Renal cortex interstitium (tissue), 11 donors: ENCODE measurements at regions not wholly inside any gene's neighbourhood (a gene's known extent, or its start where the extent isn't known, plus 50 kb on each side); places are given as distances from the start of the nearest gene placed in this dataset.

ENCODE experiments used
- DNase-seq, 11 donors: peaks; one replicate each; pipeline ENCODE4 v3.0.0-alpha.2; 2013; ENCODE audit warnings: low read depth in 9 of 11, low spot score in 4 of 11; ENCODE audit errors: extremely low read depth in 1 of 11

GRCh38 chr12:84357314-84357713 lies 555.3 kb downstream of the SLC6A15 start:
- DNase-seq, result no peak

- DNase-seq, result no peak
Measured at GRCh38 chr12:84356224-84356623, 556.4 kb downstream of the SLC6A15 start.

- DNase-seq, result no peak
Measured at GRCh38 chr12:84355561-84355960, 557.0 kb downstream of the SLC6A15 start.

- no peak for DNase-seq
Measured at GRCh38 chr12:84348582-84348981, 564.0 kb downstream of the SLC6A15 start.

- DNase-seq, result no peak
Measured at GRCh38 chr12:84341467-84342193, 571.0 kb downstream of the SLC6A15 start.

DNA sequence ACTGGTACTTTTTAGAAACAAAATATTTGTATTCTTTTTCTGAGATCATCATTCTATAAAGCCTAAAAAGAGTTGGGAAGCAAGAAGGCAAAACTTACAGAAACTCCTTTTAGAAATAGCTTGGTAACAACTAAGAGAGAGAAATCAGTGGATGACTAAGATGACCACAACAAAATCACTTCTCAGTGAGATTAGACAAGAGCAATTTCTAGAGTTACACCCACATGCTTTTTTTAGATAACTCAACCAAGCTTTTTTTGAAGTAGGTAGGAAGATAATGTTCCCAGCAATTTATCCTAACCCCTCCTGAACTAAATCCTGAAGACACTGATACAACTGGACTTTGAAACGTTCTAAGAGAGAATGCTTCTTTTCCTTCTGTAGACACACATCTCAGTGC lies 576.4 kb downstream of the SLC6A15 start:
- no peak for DNase-seq

GRCh38 chr12:84329938-84330337 lies 582.7 kb downstream of the SLC6A15 start:
- peak; percentile 5 to 53 (median 22) for DNase-seq

DNA sequence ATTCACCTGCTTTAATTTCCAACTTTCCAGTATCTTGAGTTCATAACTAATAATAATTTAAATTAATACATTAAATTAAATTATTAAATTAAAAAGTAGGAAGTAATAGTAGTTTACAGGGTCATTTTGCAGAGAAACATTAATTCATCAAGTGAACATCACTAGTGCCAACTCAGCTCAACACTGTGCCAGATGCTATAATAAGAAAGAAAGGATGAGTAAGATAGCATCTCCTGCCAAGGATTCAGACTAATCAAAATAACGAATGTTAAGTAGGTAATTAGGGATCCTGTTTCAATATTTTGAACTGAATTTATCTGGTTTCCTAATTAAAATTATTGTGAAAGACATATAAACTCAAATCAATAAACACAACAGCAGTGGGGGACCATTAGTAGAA lies 596.7 kb downstream of the SLC6A15 start:
- no peak for DNase-seq

- no peak for DNase-seq
Measured at GRCh38 chr12:84313323-84313675, 599.3 kb downstream of the SLC6A15 start.

- DNase-seq, result no peak
Measured at GRCh38 chr12:84308211-84308610, 604.4 kb downstream of the SLC6A15 start.

- no peak for DNase-seq
Measured at GRCh38 chr12:84305144-84305543, 607.5 kb downstream of the SLC6A15 start.

DNA sequence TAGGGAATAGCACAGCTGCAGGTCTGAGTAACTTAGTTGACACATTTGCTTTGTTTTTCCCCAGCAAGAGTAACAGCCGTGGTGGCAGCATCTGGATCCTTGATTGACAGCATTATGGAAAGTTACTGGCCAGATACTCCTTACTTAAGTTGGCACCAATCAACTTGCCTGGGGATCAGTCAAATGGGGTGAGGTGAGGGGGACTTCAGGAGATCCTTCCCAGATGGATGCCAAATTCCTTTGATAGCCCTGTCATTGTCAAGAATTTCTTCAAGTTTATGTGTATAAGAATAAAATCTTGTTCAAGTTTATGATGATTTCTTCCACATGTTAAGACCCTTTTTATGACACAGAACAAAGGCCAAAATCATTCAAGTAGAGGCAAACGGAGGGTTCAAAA lies 618.4 kb downstream of the SLC6A15 start:
- DNase-seq, result peak in 8 of 11 donors; percentile 4 to 43 (median 15)

- no peak for DNase-seq
Measured at GRCh38 chr12:84290168-84290567, 622.4 kb downstream of the SLC6A15 start.

GRCh38 chr12:84277986-84278385 lies 634.6 kb downstream of the SLC6A15 start:
- DNase-seq, result no peak

GRCh38 chr12:84276215-84276614 lies 636.4 kb downstream of the SLC6A15 start:
- DNase-seq, result no peak

- DNase-seq, result no peak
Measured at GRCh38 chr12:84272324-84272723, 640.3 kb downstream of the SLC6A15 start.

- DNase-seq, result no peak
Measured at GRCh38 chr12:84270470-84271140, 642.0 kb downstream of the SLC6A15 start.

DNA sequence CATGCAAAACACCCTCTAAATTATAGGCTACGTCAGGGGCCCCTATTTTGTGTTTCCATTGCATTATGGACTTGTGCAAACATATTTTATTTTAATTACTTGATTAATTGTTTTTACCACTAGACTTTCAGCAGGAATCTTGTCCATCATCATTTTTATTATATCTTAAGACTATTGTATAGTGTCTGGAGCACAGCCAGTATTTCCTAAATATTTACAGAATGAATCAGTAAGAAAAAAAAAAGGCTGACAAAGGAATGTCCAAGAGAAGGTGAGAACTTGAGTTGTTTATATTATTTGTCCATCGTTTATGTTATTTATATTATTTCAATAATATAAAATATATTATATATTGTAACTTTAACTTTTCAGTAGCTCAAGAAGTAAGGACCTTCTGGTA lies 664.7 kb downstream of the SLC6A15 start:
- no peak for DNase-seq

DNA sequence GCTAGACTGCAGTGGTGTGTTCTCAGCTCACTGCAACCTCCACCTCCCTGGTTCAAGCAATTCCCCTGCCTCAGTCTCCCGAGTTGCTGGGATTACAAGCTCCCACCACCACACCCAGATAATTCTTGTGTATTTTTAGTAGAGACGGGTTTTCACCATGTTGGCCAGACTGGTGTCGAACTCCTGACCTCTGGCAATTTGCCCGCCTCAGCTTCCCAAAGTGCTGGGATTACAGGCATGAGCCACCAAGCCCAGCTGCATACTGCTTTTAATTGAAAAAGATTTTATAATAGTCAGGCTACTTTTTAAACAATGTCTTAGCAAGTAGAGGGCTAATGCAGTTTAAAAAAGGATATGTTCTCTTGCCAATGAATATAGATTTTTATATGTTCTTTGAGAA lies 668.9 kb downstream of the SLC6A15 start:
- DNase-seq, result no peak

GRCh38 chr12:84222841-84223240 lies 689.8 kb downstream of the SLC6A15 start:
- no peak for DNase-seq

DNA sequence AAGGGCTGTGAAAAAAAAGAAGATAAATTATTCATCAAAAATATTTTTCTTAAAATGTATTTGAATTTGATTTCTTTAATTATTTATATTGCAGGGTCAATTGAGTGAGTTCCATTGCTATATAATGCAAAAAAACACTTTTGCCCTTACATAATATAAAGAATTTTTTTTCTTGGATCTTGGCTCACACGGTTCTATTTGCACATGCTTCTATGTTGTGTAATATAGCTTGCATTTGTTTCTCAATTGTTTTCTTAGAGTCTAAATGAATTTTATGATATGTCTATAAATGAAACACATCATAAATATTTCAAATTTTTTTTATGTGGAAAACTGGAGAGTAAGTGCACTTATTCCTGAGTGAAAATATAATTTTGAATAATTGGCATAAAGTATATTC lies 694.2 kb downstream of the SLC6A15 start:
- DNase-seq, result no peak
